ENCODE measurements at regions not wholly inside any gene's neighbourhood (a gene's known extent, or its start where the extent isn't known, plus 50 kb on each side); places are given as distances from the start of the nearest gene placed in this dataset.
A peak's percentile ranks its signal among the peaks of the same experiment; 100 is the strongest.
"Not testable (repeated sequence)": the region's sequence is repeated elsewhere in the genome, so short reads cannot be mapped to it uniquely, and the experiment has no call there.

- no peak for DNase-seq
These were observed 90.9 kb upstream of the RUNX3 start for GRCh38 chr1:25020851-25021590.

GRCh38 chr1:25020173-25020845 is 90.2 kb upstream of the RUNX3 start:
- no peak for DNase-seq

DNA sequence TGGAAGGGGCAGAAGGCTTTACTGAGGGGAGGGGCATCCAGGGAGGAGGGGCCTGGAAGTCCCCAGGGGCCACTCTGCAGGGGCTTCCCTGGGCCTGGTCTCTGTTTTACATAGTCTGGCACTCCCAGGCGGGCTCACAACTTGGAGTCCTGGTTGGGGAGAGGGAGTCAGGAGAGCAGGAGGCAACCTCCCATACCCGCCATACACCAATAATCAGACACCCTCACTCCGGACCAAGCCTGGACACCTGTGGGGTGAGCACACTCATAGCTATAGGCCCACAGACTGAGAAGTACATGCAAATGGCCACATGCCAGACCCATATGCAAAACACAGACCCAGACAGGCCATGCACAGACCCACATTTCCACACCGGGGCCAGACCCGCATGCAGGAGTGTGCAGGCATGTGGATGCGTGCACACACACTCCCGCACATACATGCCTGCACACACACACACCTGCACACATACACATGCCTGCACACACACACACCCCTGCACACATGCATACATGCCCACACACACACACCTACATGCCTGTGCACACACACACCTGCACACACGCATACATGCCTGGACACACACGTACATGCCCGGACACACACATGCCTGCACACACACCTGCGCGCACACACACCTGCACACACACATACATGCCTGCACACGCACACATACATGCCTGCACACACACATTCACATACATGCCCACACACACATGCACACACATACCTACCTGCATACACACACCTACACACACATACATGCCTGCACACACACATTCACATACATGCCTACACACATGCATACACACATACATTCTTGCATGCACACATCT is 89.5 kb upstream of the RUNX3 start:
- DNase-seq, result no peak

- no peak for DNase-seq
These were observed 88.9 kb upstream of the RUNX3 start for GRCh38 chr1:25018943-25019336.

GRCh38 chr1:25018110-25018735 is 88.1 kb upstream of the RUNX3 start:
- DNase-seq, result no peak

DNA sequence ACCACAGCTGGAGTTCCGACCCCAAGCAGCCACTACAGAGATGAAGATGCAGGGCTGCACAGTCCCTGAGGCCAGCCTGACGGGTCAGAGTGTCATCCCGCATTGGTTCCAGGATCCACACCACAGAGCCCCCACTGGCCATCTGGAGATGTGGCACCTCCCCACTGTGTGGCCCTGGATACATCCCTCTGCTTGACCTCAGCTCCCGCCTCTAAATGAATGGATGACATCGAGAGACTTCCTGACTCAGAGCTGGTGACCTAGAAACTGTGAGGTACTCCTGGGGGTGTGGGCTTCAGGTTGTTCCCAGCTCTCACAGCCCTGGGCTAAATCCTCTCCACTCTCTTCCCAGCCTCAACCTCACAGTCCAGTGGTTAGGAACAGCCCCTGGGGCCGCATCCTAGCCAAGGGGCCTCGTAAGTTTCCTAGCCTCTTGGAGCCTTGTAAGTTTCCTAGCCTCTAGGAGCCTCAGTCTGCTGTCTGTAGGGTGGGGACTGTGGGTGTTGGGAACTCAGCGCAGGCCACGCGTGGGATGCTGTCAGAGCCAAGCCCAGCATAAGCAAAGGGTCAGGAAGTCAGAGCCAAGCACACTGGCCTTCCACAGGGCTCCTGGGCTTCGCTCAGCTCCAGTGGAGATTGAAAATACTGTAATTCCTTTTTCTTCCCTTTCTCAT is 87.5 kb upstream of the RUNX3 start:
- no peak for DNase-seq

GRCh38 chr1:25012966-25013962 is 83.2 kb upstream of the RUNX3 start:
- no peak for DNase-seq

DNA sequence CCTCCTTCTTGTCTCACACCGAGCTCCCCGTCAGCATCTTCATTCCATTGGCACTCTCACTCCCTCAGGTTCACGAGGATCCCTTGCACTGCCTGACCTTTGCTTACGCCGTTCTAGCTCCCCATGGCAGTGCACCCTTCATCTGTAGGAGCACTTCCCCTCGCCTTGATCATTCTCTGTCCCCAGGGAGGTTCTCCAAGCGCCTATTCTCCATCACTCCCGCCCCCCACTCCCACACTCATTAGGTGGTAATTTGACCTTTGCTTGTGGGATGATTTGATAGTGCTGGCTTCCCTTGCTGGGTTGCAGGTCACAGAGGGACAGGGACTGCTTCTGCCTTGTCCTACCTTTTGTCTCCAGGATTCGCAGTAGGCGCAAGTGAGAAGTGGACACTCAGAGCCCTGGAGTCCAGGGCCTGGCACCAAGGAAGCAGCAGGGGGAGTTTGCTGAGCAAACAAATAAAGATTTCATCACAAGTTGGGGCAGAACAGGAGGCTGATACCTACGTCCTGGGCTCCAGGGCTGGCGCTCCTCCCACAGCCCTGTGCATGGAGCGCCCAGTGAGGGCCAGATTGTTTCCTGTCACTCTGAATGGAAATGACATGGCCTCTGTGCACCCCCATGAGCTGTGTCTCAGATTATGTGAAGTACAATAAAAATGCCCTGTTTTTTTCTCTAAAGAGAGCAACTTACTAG is 82.0 kb upstream of the RUNX3 start:
- DNase-seq, result no peak

- DNase-seq, result no peak
These were observed 81.2 kb upstream of the RUNX3 start for GRCh38 chr1:25011275-25011674.

DNA sequence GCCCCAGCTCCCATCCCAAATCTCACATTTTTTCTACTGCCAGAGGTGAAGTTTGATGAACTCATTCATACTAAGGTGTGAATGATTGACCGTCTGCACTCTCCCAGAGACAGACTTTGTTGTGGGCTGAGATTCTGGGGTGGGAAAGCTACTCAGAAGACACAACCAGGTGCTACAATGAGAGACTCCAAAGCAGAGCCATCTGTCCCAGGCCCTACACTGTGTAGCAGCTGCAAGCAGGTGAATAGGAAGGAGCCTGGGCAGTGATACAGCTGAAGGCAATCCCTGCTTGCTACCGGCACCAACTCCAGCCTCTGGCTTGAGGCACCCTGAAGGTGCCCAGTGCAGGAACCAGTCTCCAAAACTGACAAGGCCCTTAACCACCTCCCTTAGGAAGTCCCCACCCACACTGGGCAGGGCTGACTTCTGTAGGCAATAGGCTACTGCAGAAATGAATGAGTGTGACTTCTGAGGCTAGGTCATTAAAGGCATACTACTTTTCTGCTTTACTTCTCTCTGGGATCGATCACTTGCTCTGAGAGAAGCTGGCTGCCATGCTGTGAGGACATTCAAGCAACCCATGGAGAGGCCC is 79.7 kb upstream of the RUNX3 start:
- DNase-seq, result no peak

- DNase-seq, result no peak
These were observed 78.1 kb upstream of the RUNX3 start for GRCh38 chr1:25008192-25008485.

DNA sequence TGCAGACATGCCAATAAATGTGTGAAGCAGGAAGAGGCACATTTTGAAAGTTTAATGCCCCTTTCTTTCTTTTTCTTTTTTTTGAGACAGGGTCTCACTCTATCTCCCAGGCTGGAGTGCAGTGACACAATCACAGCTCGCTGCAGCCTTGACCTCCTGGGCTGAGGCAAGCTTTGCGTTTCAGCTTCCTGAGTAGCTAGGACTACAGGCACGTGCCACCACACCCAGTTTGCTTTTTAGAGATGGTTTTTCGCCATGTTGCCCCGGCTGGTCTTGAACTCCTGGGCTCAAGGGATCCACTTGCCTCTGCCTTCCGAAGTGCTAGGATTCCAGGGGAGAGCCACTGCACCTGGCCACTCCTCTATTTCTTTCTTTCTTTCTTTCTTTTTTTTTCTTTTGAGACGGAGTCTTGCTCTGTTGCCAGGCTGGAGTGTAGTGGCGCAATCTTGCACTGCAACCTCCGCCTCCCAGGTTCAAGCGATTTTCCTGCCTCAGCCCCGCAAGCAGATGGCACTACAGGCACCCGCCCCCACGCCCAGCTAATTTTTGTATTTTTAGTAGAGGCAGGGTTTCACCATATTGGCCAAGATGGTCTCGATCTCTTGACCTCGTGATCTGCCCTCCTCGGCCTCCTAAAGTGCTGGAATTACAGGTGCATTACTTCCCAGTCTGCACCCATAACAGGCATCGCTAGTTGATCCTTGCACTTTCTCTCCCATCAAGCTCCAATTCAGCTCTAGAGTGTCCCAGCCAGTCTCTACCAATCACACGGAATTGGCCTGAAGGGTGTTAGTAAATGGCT is 77.5 kb upstream of the RUNX3 start:
- not testable (repeated sequence) for DNase-seq

DNA sequence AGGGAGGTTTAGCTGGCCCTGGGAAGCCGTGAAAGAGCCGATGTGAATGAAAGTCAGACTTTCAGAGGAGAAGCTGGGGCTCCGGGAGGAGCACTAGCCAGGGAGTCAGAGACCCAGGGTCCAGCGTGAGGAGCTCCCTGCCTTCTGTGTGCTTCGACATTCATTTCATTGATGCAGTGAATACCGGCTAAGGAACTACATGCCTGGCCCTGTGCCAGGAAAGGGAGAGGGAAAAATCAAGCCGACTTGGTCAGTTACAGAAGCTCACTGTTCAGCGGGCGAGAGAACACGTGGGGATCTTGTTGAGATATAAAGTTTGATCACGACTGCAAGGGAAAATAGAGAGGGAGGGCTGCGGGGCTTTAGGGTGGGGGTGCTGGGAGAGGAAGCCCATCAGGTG is 76.7 kb upstream of the RUNX3 start:
- peak; percentile 19 for DNase-seq

- no peak for DNase-seq
These were observed 74.3 kb upstream of the RUNX3 start for GRCh38 chr1:25004355-25004754.

DNA sequence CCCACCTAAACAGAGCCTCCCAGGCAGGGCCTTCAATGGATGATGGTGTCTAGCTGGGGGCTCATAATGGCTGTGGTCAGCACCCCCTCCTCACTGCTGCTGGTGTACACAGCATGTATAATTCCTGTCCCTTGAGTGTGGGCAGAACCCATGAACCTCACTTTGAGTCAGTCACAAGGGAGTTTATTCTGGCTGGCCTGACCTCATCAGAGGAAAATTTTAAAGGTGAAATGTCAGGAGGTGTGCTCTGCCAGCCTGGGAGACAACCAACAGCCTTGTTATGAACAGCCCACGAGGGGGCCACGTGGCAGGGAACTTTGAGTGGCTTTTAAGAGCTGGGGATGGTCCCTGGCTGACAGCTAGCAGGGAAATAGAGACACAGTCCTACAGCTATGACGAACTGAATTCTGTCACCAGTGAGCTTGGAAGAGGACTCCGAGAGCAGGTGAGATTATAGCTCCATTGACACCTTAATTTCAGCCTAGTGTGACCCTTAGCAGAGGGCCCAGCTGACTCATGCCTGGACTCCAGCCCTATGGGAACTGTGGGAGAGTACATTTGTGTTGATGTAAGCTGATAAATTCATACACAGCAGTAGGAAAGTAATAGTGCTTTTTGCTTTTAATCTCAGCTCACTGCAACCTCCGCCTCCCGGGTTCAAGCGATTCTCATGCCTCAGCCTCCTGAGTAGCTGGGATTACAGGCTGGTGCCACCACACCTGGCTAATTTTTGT is 73.5 kb upstream of the RUNX3 start:
- no peak for DNase-seq

DNA sequence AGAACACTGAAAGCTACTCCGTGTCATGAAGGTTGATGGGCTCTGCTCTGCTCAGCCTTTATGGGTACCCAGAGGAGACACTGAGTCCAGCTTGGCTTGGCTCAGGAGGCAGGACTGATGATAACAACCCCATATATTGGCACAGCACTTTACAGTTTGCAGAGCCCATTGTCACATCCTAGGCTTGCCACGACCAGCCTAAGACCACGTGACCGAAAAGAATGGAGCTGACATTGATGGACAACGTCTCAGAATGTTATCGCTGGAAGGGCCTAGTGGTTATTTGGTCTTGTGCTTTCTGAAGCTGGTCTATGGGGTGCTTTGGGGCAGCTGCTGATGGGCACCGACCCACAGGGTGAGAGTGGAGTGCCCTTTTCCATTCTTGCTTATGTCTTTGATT is 72.9 kb upstream of the RUNX3 start:
- DNase-seq, result no peak

DNA sequence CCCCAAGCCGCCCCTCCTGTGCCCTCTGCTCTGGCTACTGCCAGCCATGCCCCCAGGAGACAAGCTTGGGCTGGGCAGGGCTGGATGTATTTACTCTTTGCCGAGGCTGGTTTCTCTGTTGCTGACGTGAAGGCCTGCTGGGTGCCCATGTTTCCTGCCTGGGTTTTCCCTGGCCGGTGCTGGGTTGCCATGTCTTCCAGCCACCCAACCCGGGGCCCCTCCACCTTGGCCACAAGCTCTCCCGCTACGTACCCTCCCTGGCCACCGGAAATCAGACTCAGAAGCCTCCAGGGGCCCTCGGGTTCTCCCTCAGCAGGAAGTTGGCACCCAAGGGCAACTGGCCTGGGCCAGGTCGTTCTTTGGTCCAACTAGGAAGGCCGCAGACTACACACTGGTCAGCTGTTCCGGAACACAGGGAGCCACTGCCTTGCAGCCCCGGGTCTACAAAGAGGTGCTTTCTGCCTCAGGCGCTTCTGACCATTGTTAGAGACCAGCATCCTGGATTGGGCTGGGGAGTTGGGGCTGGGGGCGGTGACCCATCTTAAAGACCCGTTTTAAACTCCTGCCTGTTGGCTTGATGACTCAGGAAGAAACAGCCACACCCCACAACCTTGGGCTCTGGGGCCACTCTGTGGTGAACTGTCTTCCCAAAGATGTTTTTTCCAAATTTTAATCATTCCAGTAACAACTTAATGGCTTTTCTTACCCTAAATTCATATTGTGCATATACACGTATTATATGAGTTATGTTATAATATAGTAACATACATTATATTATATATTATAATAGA is 71.2 kb upstream of the RUNX3 start:
- DNase-seq, result no peak

GRCh38 chr1:24999906-25000305 is 69.8 kb upstream of the RUNX3 start:
- no peak for DNase-seq
